Lung (tissue), 11 donors: ENCODE measurements at regions not wholly inside any gene's neighbourhood (a gene's known extent, or its start where the extent isn't known, plus 50 kb on each side); places are given as distances from the start of the nearest gene placed in this dataset.

Experiments
- ATAC-seq: fragments of 200-7000 bp; cut with Tn5 transposase; one replicate; pipeline ENCODE4 v1.9.1; 2020; ENCODE audit warnings: moderate number of reproducible peaks; ENCODE audit not compliant: insufficient read depth, low FRiP score
- DNase-seq, 3 donors: peaks; one replicate each; pipeline ENCODE4 v3.0.0-alpha.2; 2013 to 2017
- H3K27ac ChIP-seq, 2 donors: one replicate each; pipeline ENCODE4 v1.5.1; 2013; ENCODE audit warnings: mild to moderate bottlenecking in 2 of 2, moderate library complexity in 2 of 2, control low read depth in 1 of 2, inconsistent platforms in 1 of 2, low read depth in 1 of 2, low read length in 1 of 2
- H3K27me3 ChIP-seq, 3 donors: one replicate each; pipeline ENCODE4 v1.5.1; 2013; ENCODE audit warnings: low read length in 2 of 3; ENCODE audit not compliant: control insufficient read depth in 3 of 3, insufficient read depth in 3 of 3
- H3K36me3 ChIP-seq, 4 donors: one replicate each; pipeline ENCODE4 v1.5.1; 2013; ENCODE audit warnings: low read length in 4 of 4, mild to moderate bottlenecking in 1 of 4, moderate library complexity in 1 of 4; ENCODE audit not compliant: control insufficient read depth in 4 of 4, insufficient read depth in 4 of 4
- H3K4me1 ChIP-seq, 5 donors: one replicate each; pipeline ENCODE4 v1.5.1; 2013; ENCODE audit warnings: low read length in 5 of 5, mild to moderate bottlenecking in 2 of 5, moderate library complexity in 1 of 5; ENCODE audit not compliant: control insufficient read depth in 5 of 5, insufficient read depth in 5 of 5
- H3K4me3 ChIP-seq: one replicate; pipeline ENCODE4 v1.5.1; 2013; ENCODE audit warnings: mild to moderate bottlenecking, control low read depth, moderate library complexity
- H3K9ac ChIP-seq, 2 donors: one replicate each; pipeline ENCODE4 v1.5.1; 2013; ENCODE audit warnings: low read length in 2 of 2, control low read depth in 1 of 2; ENCODE audit not compliant: insufficient read depth in 1 of 2
- H3K9me3 ChIP-seq, 4 donors: one replicate each; pipeline ENCODE4 v1.5.1; 2013; ENCODE audit warnings: low read length in 3 of 4, mild to moderate bottlenecking in 1 of 4, moderate library complexity in 1 of 4; ENCODE audit not compliant: control insufficient read depth in 4 of 4, insufficient read depth in 3 of 4
- WGBS, 2 donors: extraction: QIAGEN DNeasy Blood & Tissue Kit; methylation state at CpG; one replicate each; pipeline ENCODE4 v1.1.7; 2013; 5-methylcytosine and 5-hydroxymethylcytosine counted together
- TF ChIP-seq, protein P1 (sequence below): IDR thresholded peaks from 2 replicates; pipeline ENCODE4 v1.5.1; 2012; ENCODE audit warnings: mild to moderate bottlenecking; ENCODE audit errors: control extremely low read depth, extremely low read depth
- donor health status: control.
- donor health status: control.
- donor health status: Bipolar disorder and iron deficiency.
- donor health status: healthy.
- donor health status: DM: yes; HTN: yes; CAD: no.

DNA sequence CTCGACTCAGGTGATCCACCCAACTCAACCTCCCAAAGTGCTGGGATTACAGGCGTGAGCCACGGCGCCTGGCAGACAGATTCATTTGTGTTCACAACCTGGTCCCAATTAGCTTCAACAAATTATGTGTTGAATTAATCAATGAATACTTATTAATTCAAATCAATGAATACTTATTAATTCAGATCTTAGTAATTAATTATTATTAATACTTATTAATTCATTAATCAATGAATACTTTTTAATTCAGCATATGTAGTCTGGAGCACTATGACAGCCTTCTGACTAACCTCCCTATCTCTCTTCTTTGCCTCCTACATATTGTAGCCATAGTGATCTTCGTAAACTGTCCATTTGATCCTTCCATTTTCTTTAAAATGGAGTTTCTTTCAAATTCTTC is 56.7 kb upstream of the RBPJ start:
- DNase-seq (no peak), ATAC-seq (no peak)
- WGBS, 2 donors = 95 to 98% methylated on average over 5 of the region's 5 CpGs
- TF ChIP-seq, protein P1, sequence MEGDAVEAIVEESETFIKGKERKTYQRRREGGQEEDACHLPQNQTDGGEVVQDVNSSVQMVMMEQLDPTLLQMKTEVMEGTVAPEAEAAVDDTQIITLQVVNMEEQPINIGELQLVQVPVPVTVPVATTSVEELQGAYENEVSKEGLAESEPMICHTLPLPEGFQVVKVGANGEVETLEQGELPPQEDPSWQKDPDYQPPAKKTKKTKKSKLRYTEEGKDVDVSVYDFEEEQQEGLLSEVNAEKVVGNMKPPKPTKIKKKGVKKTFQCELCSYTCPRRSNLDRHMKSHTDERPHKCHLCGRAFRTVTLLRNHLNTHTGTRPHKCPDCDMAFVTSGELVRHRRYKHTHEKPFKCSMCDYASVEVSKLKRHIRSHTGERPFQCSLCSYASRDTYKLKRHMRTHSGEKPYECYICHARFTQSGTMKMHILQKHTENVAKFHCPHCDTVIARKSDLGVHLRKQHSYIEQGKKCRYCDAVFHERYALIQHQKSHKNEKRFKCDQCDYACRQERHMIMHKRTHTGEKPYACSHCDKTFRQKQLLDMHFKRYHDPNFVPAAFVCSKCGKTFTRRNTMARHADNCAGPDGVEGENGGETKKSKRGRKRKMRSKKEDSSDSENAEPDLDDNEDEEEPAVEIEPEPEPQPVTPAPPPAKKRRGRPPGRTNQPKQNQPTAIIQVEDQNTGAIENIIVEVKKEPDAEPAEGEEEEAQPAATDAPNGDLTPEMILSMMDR = no peak
- H3K9me3 ChIP-seq = peaks cover 0 to 3% (median under 1%) of the 10 kb centered on the region in 4 donors
- H3K27me3 ChIP-seq = no peaks in the 10 kb centered on the region
- H3K36me3 ChIP-seq = no peaks in the 10 kb centered on the region
- H3K4me3 ChIP-seq = no peak overlapping the region
- H3K4me1 ChIP-seq = peaks cover 0 to 3% (median 0%) of the 10 kb centered on the region in 5 donors
- no peak overlapping the region for H3K9ac ChIP-seq
- no peak overlapping the region for H3K27ac ChIP-seq

DNA sequence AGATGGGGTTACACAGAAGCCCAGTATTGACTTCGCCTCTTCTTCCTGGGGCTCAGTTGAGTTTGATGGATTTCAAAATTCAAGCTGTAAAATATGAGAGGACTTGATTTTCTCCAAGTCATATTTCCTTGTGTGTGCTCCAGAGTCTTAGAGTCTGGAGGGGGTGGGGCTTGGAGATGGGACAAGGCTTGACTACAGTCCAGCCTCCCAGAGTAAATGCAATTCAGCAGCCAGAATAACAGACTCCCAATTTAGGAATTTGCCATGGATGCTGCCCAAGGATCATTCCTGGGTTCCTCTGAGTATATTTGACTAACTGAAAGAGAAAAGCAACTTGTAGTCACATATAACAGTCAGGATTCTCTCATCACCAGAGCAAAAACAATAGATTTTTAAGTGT is 53.7 kb upstream of the RBPJ start:
- Histone ChIP-seq H3K4me1 (peaks cover 0 to 3% (median 0%) of the 10 kb centered on the region in 5 donors), H3K27ac (no peak overlapping the region), H3K9ac (no peak overlapping the region), H3K36me3 (no peaks in the 10 kb centered on the region), H3K9me3 (peaks cover 0 to 4% (median 0%) of the 10 kb centered on the region in 4 donors), H3K27me3 (no peaks in the 10 kb centered on the region), H3K4me3 (no peak overlapping the region)
- TF ChIP-seq, protein P1 = no peak
- ATAC-seq (no peak), DNase-seq (peak; percentile 54 to 88 (median 81))
- 76 to 82% methylated on average over 1 of the region's 1 CpG for WGBS, 2 donors

DNA sequence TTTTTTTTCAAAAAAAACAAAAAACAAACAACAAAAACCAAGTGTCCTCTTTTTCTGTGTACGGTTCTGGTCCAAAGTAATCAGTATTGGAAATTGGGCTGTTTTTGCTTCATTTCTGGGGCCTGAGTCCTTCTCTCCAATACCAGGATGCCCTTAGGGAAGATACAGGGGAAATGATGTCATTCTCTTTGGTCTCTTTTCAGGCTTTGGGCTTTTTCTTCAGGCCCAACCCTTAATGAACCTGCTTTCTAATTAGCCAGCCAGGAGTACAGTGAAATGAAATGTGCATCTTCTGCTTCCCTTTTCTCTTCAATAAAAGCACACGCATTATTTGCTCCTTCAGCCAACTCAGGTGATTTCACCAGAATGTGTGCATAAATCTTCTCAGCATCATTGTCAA is 52.6 kb upstream of the RBPJ start:
- peaks cover 0 to 5% (median 3%) of the 10 kb centered on the region in 5 donors for H3K4me1 ChIP-seq
- no peaks in the 10 kb centered on the region for H3K27me3 ChIP-seq
- DNase-seq (no peak), ATAC-seq (no peak)
- no peak overlapping the region for H3K4me3 ChIP-seq
- WGBS, 2 donors = 48 to 86% methylated on average over 2 of the region's 2 CpGs
- TF ChIP-seq, protein P1 = no peak
- no peak overlapping the region for H3K9ac ChIP-seq
- H3K9me3 ChIP-seq = peaks cover 0 to 4% (median 0%) of the 10 kb centered on the region in 4 donors
- H3K36me3 ChIP-seq = no peaks in the 10 kb centered on the region
- H3K27ac ChIP-seq = no peak overlapping the region

DNA sequence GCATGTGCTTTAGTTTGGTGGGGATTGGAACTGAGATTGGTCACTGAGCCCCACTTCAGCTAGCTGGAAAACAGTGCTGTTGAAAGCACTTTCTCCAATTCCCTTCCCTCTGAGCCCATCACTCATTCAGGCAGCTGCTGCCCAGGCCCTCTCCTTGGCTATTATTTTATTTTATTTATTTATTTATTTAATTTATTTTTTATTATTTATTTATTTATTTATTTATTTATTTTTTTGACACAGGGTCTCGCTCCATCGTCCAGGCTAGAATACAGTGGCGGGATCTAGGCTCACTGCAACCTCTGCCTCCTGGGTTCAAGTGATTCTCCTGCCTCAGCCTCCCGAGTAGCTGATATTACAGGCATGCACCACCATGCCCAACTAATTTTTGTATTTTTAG is 51.8 kb upstream of the RBPJ start:
- no peak overlapping the region for H3K9ac ChIP-seq
- H3K27ac ChIP-seq = no peak overlapping the region
- DNase-seq (no peak), ATAC-seq (no peak)
- H3K4me1 ChIP-seq = peaks cover 0 to 8% (median 3%) of the 10 kb centered on the region in 5 donors
- WGBS, 2 donors = 96 to 99% methylated on average over 4 of the region's 4 CpGs
- peaks cover 0 to 4% (median 0%) of the 10 kb centered on the region in 4 donors for H3K9me3 ChIP-seq
- H3K27me3 ChIP-seq = no peaks in the 10 kb centered on the region
- H3K36me3 ChIP-seq = no peaks in the 10 kb centered on the region
- no peak overlapping the region for H3K4me3 ChIP-seq
- TF ChIP-seq, protein P1 = no peak
